ENCODE measurements at regions not wholly inside any gene's neighbourhood (a gene's known extent, or its start where the extent isn't known, plus 50 kb on each side); places are given as distances from the start of the nearest gene placed in this dataset.

DNA sequence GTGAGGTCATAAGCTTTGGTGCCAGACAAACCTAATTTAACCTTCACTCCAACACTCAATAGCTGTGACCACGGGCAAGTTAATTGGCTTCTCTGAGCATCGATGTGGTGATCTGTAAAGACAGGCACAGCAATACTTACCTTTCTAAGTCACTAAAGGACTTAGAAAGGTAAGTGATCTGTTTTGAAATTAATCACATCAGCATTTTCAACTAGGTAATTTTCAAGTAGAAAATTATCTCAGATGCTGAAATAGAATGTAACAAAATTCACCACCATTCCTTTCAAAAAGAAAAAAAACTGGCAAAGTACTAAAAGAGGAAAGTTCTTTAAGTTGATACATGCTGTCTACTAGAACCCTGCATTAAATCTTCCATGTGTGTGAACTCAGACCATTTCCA, 354.5 kb downstream of the ICE1 start:
- Histone ChIP-seq H4K20me1 (ENCODE audit: insufficient read depth, low read length) (no peaks in the 10 kb centered on the region), H3F3A (ENCODE audit: insufficient read depth, low read length) (no peaks in the 10 kb centered on the region), H3K4me1 (ENCODE audit: low read length) (no peaks in the 10 kb centered on the region), H3K79me2 (ENCODE audit: low read length) (no peaks in the 10 kb centered on the region), H3K36me3 (replicated peaks; ENCODE audit: insufficient read depth, low read length) (no peaks in the 10 kb centered on the region), H3K9me2 (replicated peaks; ENCODE audit: insufficient read depth, low read length) (no peaks in the 10 kb centered on the region), H3K9ac (ENCODE audit: low read length) (no peak overlapping the region), H3K4me2 (ENCODE audit: low read depth, low read length) (no peak overlapping the region), H2AFZ (ENCODE audit: low read length) (no peak overlapping the region), H3K4me3 (ENCODE audit: low read length) (no peak overlapping the region), H3K9me3 (replicated peaks; ENCODE audit: insufficient read depth, low read length) (no peaks in the 10 kb centered on the region), H3K27ac (ENCODE audit: low read length) (no peak overlapping the region), H3K27me3 (replicated peaks; ENCODE audit: insufficient read depth, low read length) (no peaks in the 10 kb centered on the region)
- TF ChIP-seq EZH2phosphoT487 (IDR thresholded peaks at IDR 0.05; ENCODE audit: low read length) (no peak), EZH2 (optimal IDR thresholded peaks at IDR 0.05; ENCODE audit: low read depth, low read length) (no peak)
- TF ChIP-seq, protein P1, sequence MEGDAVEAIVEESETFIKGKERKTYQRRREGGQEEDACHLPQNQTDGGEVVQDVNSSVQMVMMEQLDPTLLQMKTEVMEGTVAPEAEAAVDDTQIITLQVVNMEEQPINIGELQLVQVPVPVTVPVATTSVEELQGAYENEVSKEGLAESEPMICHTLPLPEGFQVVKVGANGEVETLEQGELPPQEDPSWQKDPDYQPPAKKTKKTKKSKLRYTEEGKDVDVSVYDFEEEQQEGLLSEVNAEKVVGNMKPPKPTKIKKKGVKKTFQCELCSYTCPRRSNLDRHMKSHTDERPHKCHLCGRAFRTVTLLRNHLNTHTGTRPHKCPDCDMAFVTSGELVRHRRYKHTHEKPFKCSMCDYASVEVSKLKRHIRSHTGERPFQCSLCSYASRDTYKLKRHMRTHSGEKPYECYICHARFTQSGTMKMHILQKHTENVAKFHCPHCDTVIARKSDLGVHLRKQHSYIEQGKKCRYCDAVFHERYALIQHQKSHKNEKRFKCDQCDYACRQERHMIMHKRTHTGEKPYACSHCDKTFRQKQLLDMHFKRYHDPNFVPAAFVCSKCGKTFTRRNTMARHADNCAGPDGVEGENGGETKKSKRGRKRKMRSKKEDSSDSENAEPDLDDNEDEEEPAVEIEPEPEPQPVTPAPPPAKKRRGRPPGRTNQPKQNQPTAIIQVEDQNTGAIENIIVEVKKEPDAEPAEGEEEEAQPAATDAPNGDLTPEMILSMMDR (IDR thresholded peaks at IDR 0.05; ENCODE audit: low read length) = no peak
- no peak for DNase-seq

DNA sequence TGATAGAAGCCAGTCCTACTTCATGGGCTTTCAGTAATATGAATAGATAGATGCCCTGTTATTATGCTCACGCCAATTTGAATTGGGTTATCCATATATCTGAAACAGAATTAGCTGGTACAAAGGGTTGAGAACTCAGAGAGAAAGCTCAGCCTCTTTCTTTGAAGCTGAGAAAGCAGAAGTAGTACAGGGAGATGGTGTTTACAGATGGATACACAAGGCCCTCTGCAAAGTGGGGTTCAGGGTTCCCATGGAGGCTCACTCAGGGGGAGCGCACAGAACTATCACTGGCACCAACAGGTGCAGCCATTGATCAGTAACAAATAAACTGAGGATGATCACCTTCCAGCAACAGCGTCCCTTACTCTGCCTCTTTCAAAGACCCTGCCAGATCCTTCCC, 349.7 kb downstream of the ICE1 start:
- Histone ChIP-seq H3K9ac (ENCODE audit: low read length) (no peak overlapping the region), H3K4me3 (ENCODE audit: low read length) (no peak overlapping the region), H4K20me1 (ENCODE audit: insufficient read depth, low read length) (no peaks in the 10 kb centered on the region), H3K27me3 (replicated peaks; ENCODE audit: insufficient read depth, low read length) (no peaks in the 10 kb centered on the region), H2AFZ (ENCODE audit: low read length) (no peak overlapping the region), H3K9me3 (replicated peaks; ENCODE audit: insufficient read depth, low read length) (no peaks in the 10 kb centered on the region), H3K4me1 (ENCODE audit: low read length) (no peaks in the 10 kb centered on the region), H3F3A (ENCODE audit: insufficient read depth, low read length) (no peaks in the 10 kb centered on the region), H3K36me3 (replicated peaks; ENCODE audit: insufficient read depth, low read length) (no peaks in the 10 kb centered on the region), H3K9me2 (replicated peaks; ENCODE audit: insufficient read depth, low read length) (no peaks in the 10 kb centered on the region), H3K27ac (ENCODE audit: low read length) (no peak overlapping the region), H3K79me2 (ENCODE audit: low read length) (no peaks in the 10 kb centered on the region), H3K4me2 (ENCODE audit: low read depth, low read length) (no peak overlapping the region)
- TF ChIP-seq EZH2 (optimal IDR thresholded peaks at IDR 0.05; ENCODE audit: low read depth, low read length) = no peak
- no peak for TF ChIP-seq EZH2phosphoT487 (IDR thresholded peaks at IDR 0.05; ENCODE audit: low read length)
- TF ChIP-seq, protein P1 (IDR thresholded peaks at IDR 0.05; ENCODE audit: low read length) = no peak
- no peak for DNase-seq

DNA sequence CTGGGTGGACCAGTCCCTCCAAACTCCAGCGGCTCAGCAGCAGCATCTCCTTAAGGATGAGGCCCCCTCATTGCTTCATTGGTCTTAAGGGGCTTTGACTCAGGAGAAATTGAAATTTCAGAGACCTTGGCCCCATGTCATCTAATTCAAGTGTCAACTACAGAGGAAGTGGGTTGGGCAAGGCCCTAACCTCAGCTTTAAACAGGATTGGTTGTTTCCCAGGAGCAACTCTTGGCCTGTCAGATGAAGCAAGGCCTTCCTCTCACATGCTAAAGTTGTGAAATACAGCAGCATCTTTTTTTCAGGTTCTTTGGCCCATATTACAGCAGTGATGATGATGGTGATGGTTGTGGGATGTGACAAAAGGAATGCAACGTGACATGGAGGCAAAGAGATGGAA, 348.3 kb downstream of the ICE1 start:
- H3F3A ChIP-seq (ENCODE audit: insufficient read depth, low read length) = no peaks in the 10 kb centered on the region
- TF ChIP-seq, protein P1 (IDR thresholded peaks at IDR 0.05; ENCODE audit: low read length) = no peak
- TF ChIP-seq EZH2 (optimal IDR thresholded peaks at IDR 0.05; ENCODE audit: low read depth, low read length) (no peak), EZH2phosphoT487 (IDR thresholded peaks at IDR 0.05; ENCODE audit: low read length) (no peak)
- no peaks in the 10 kb centered on the region for H3K4me1 ChIP-seq (ENCODE audit: low read length)
- no peak for DNase-seq
- no peaks in the 10 kb centered on the region for H3K9me3 ChIP-seq (replicated peaks; ENCODE audit: insufficient read depth, low read length)
- H2AFZ ChIP-seq (ENCODE audit: low read length) = no peak overlapping the region
- no peaks in the 10 kb centered on the region for H3K36me3 ChIP-seq (replicated peaks; ENCODE audit: insufficient read depth, low read length)
- no peaks in the 10 kb centered on the region for H3K9me2 ChIP-seq (replicated peaks; ENCODE audit: insufficient read depth, low read length)
- no peak overlapping the region for H3K4me3 ChIP-seq (ENCODE audit: low read length)
- no peak overlapping the region for H3K27ac ChIP-seq (ENCODE audit: low read length)
- no peak overlapping the region for H3K9ac ChIP-seq (ENCODE audit: low read length)
- H3K27me3 ChIP-seq (replicated peaks; ENCODE audit: insufficient read depth, low read length) = no peaks in the 10 kb centered on the region
- no peaks in the 10 kb centered on the region for H3K79me2 ChIP-seq (ENCODE audit: low read length)
- H4K20me1 ChIP-seq (ENCODE audit: insufficient read depth, low read length) = no peaks in the 10 kb centered on the region
- H3K4me2 ChIP-seq (ENCODE audit: low read depth, low read length) = no peak overlapping the region

Data from MM.1S (cell line).